KMS-11 (cell line): ENCODE measurements at regions not wholly inside any gene's neighbourhood (a gene's known extent, or its start where the extent isn't known, plus 50 kb on each side); places are given as distances from the start of the nearest gene placed in this dataset.

ENCODE experiments used
- H2AFZ ChIP-seq: fragments of 200-600 bp; sonication (generic); 2 replicates; pipeline ENCODE4 v1.6.1; 2016; ENCODE audit warnings: antibody characterized with exemption, mixed run types, low read depth
- H3K27ac ChIP-seq: fragments of 200-600 bp; sonication (generic); 2 replicates; pipeline ENCODE4 v1.6.1; 2016; ENCODE audit warnings: mild to moderate bottlenecking, mixed run types
- H3K27me3 ChIP-seq: fragments of 200-600 bp; sonication (generic); 2 replicates; pipeline ENCODE4 v1.6.1; 2017; ENCODE audit warnings: mild to moderate bottlenecking, low read depth, mixed run types, moderate library complexity; ENCODE audit not compliant: insufficient read depth
- H3K36me3 ChIP-seq: fragments of 200-600 bp; sonication (generic); 2 replicates; pipeline ENCODE4 v1.6.1; 2017; ENCODE audit warnings: mild to moderate bottlenecking, mixed run types; ENCODE audit not compliant: insufficient read depth
- H3K4me1 ChIP-seq: fragments of 200-600 bp; sonication (generic); 2 replicates; pipeline ENCODE4 v1.6.1; 2016; ENCODE audit warnings: mild to moderate bottlenecking, low read depth, mixed run types; ENCODE audit not compliant: poor library complexity, severe bottlenecking
- H3K4me2 ChIP-seq: fragments of 200-600 bp; sonication (generic); 2 replicates; pipeline ENCODE4 v1.7.0; 2016; ENCODE audit warnings: mild to moderate bottlenecking, mixed run types
- H3K4me3 ChIP-seq: fragments of 200-600 bp; sonication (generic); IDR thresholded peaks from 2 replicates; pipeline ENCODE4 v1.6.1; 2017; ENCODE audit warnings: low read depth, low read length, mixed read lengths; ENCODE audit not compliant: insufficient read depth
- H3K79me2 ChIP-seq: fragments of 200-600 bp; sonication (generic); 2 replicates; pipeline ENCODE4 v1.6.1; 2016; ENCODE audit warnings: low read depth, mixed run types; ENCODE audit not compliant: insufficient read depth
- H3K9ac ChIP-seq: fragments of 200-600 bp; sonication (generic); 2 replicates; pipeline ENCODE4 v1.6.1; 2016; ENCODE audit warnings: mild to moderate bottlenecking, mixed run types
- H4K20me1 ChIP-seq: fragments of 200-600 bp; sonication (generic); 2 replicates; pipeline ENCODE4 v1.6.1; 2016; ENCODE audit warnings: mild to moderate bottlenecking, mixed run types; ENCODE audit not compliant: insufficient read depth
- CTCF ChIP-seq: fragments of 200-600 bp; sonication (generic); conservative IDR thresholded peaks from 2 replicates; pipeline ENCODE4 v1.6.1; 2017; ENCODE audit warnings: low read depth, mild to moderate bottlenecking, antibody characterized with exemption, low read length, moderate library complexity, mixed read lengths

GRCh38 chr4:58453956-58454355 lies 1343.8 kb upstream of the IGFBP7 start:
- H3K9ac ChIP-seq, result no peak overlapping the region
- no peaks in the 10 kb centered on the region for H4K20me1 ChIP-seq
- no peaks in the 10 kb centered on the region for H3K4me1 ChIP-seq
- H3K79me2 ChIP-seq, result no peaks in the 10 kb centered on the region
- no peak overlapping the region for H2AFZ ChIP-seq
- TF ChIP-seq CTCF, result no peak
- H3K27ac ChIP-seq, result no peak overlapping the region
- no peaks in the 10 kb centered on the region for H3K36me3 ChIP-seq
- H3K27me3 ChIP-seq, result no peaks in the 10 kb centered on the region
- no peak overlapping the region for H3K4me2 ChIP-seq
- H3K4me3 ChIP-seq, result no peak overlapping the region

GRCh38 chr4:58451707-58452106 lies 1341.5 kb upstream of the IGFBP7 start:
- Histone ChIP-seq H3K4me1 (no peaks in the 10 kb centered on the region), H3K4me2 (no peak overlapping the region), H3K36me3 (no peaks in the 10 kb centered on the region), H3K79me2 (no peaks in the 10 kb centered on the region), H4K20me1 (no peaks in the 10 kb centered on the region), H3K27ac (no peak overlapping the region), H3K27me3 (no peaks in the 10 kb centered on the region), H3K9ac (no peak overlapping the region), H2AFZ (no peak overlapping the region), H3K4me3 (no peak overlapping the region)
- no peak for TF ChIP-seq CTCF

GRCh38 chr4:58435871-58436270 lies 1325.7 kb upstream of the IGFBP7 start:
- Histone ChIP-seq H3K4me1 (no peaks in the 10 kb centered on the region), H3K36me3 (no peaks in the 10 kb centered on the region), H3K79me2 (no peaks in the 10 kb centered on the region), H3K4me2 (no peak overlapping the region), H3K27ac (no peak overlapping the region), H3K4me3 (no peak overlapping the region), H2AFZ (no peak overlapping the region), H3K9ac (no peak overlapping the region), H3K27me3 (no peaks in the 10 kb centered on the region), H4K20me1 (no peaks in the 10 kb centered on the region)
- TF ChIP-seq CTCF, result no peak

GRCh38 chr4:58413849-58414248 lies 1303.7 kb upstream of the IGFBP7 start:
- Histone ChIP-seq H3K4me2 (no peak overlapping the region), H3K4me1 (no peaks in the 10 kb centered on the region), H3K79me2 (no peaks in the 10 kb centered on the region), H4K20me1 (no peaks in the 10 kb centered on the region), H3K4me3 (no peak overlapping the region), H3K27me3 (no peaks in the 10 kb centered on the region), H3K9ac (no peak overlapping the region), H3K36me3 (no peaks in the 10 kb centered on the region), H2AFZ (no peak overlapping the region), H3K27ac (no peak overlapping the region)
- no peak for TF ChIP-seq CTCF

- no peaks in the 10 kb centered on the region for H3K4me1 ChIP-seq
- no peak for TF ChIP-seq CTCF
- H3K36me3 ChIP-seq, result no peaks in the 10 kb centered on the region
- H3K4me3 ChIP-seq, result no peak overlapping the region
- no peak overlapping the region for H2AFZ ChIP-seq
- no peak overlapping the region for H3K27ac ChIP-seq
- no peaks in the 10 kb centered on the region for H3K27me3 ChIP-seq
- H4K20me1 ChIP-seq, result no peaks in the 10 kb centered on the region
- H3K79me2 ChIP-seq, result no peaks in the 10 kb centered on the region
- no peak overlapping the region for H3K9ac ChIP-seq
- H3K4me2 ChIP-seq, result no peak overlapping the region
Measured at GRCh38 chr4:58411904-58412303, 1301.7 kb upstream of the IGFBP7 start.
